ENCODE measurements at regions not wholly inside any gene's neighbourhood (a gene's known extent, or its start where the extent isn't known, plus 50 kb on each side); places are given as distances from the start of the nearest gene placed in this dataset.

DNA sequence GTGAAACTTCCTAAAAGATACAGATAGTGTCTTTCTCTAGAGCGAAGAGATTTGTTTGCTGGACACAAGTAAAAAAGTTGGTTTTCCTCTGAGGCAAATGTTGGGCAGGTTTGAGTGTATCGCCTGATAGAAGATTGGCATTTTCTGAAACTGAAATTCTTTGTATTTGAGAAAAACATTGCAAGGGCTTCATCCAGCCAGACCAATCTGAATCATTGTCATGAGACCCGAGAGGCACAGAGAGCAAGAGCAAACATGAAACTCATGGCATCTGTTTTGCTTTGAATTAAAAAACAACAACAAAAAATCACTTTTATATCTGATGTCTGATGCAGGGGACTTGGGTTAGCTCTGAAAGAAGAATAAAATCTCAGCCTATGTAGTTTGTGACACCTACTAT lies 379.3 kb upstream of the NCAM2 start:
- peak; percentile 37 for DNase-seq
- no peak overlapping the region for H3K4me3 ChIP-seq (ENCODE audit: low read length)
- no peaks in the 10 kb centered on the region for H4K20me1 ChIP-seq (ENCODE audit: insufficient read depth, low read length)
- no peaks in the 10 kb centered on the region; the same call in 1 of the 2 replicates for H3F3A ChIP-seq (ENCODE audit: insufficient read depth, low read length)
- H3K9me2 ChIP-seq (replicated peaks; ENCODE audit: insufficient read depth, low read length): no peaks in the 10 kb centered on the region
- H3K27ac ChIP-seq (ENCODE audit: low read length): peak overlapping the region; percentile 5; the same call in 1 of the 2 replicates
- H3K4me2 ChIP-seq (ENCODE audit: low read depth, low read length): peak overlapping the region; percentile 16; the same call in 1 of the 2 replicates
- no peak overlapping the region for H2AFZ ChIP-seq (ENCODE audit: low read length)
- peaks cover 5% of the 10 kb centered on the region; the same call in 1 of the 2 replicates for H3K4me1 ChIP-seq (ENCODE audit: low read length)
- no peaks in the 10 kb centered on the region for H3K9me3 ChIP-seq (replicated peaks; ENCODE audit: insufficient read depth, low read length)
- TF ChIP-seq EZH2 (optimal IDR thresholded peaks at IDR 0.05; ENCODE audit: low read depth, low read length): no peak
- TF ChIP-seq, protein P1, sequence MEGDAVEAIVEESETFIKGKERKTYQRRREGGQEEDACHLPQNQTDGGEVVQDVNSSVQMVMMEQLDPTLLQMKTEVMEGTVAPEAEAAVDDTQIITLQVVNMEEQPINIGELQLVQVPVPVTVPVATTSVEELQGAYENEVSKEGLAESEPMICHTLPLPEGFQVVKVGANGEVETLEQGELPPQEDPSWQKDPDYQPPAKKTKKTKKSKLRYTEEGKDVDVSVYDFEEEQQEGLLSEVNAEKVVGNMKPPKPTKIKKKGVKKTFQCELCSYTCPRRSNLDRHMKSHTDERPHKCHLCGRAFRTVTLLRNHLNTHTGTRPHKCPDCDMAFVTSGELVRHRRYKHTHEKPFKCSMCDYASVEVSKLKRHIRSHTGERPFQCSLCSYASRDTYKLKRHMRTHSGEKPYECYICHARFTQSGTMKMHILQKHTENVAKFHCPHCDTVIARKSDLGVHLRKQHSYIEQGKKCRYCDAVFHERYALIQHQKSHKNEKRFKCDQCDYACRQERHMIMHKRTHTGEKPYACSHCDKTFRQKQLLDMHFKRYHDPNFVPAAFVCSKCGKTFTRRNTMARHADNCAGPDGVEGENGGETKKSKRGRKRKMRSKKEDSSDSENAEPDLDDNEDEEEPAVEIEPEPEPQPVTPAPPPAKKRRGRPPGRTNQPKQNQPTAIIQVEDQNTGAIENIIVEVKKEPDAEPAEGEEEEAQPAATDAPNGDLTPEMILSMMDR (IDR thresholded peaks at IDR 0.05; ENCODE audit: low read length): no peak
- TF ChIP-seq EZH2phosphoT487 (IDR thresholded peaks at IDR 0.05; ENCODE audit: low read length): no peak
- no peaks in the 10 kb centered on the region for H3K36me3 ChIP-seq (replicated peaks; ENCODE audit: insufficient read depth, low read length)
- no peaks in the 10 kb centered on the region for H3K79me2 ChIP-seq (ENCODE audit: low read length)
- H3K27me3 ChIP-seq (replicated peaks; ENCODE audit: insufficient read depth, low read length): no peaks in the 10 kb centered on the region
- H3K9ac ChIP-seq (ENCODE audit: low read length): no peak overlapping the region

DNA sequence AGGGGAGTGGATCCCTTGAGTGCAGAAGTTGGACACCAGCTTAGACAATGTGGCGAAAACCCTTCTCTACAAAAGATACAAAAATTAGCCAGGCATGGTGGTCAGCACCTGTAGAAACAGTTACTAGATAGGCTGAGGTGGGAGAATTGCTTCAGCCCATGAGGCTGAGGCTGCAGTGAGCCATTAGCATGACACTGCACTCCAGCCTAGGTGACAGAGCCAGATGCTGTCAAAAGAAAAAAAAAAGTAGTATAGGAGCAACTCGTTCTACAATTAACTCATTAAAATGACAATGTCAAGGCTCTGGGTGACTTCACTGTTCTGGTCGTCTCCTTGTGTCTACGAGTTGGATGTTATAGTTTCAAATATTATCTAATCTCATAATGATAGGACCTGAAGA lies 370.6 kb upstream of the NCAM2 start:
- H4K20me1 ChIP-seq (ENCODE audit: insufficient read depth, low read length): no peaks in the 10 kb centered on the region
- no peak overlapping the region for H2AFZ ChIP-seq (ENCODE audit: low read length)
- H3K9me2 ChIP-seq (replicated peaks; ENCODE audit: insufficient read depth, low read length): no peaks in the 10 kb centered on the region
- no peaks in the 10 kb centered on the region for H3K79me2 ChIP-seq (ENCODE audit: low read length)
- H3K9me3 ChIP-seq (replicated peaks; ENCODE audit: insufficient read depth, low read length): no peaks in the 10 kb centered on the region
- H3K36me3 ChIP-seq (replicated peaks; ENCODE audit: insufficient read depth, low read length): no peaks in the 10 kb centered on the region
- H3K27ac ChIP-seq (ENCODE audit: low read length): no peak overlapping the region
- H3K4me3 ChIP-seq (ENCODE audit: low read length): no peak overlapping the region
- no peaks in the 10 kb centered on the region for H3F3A ChIP-seq (ENCODE audit: insufficient read depth, low read length)
- DNase-seq: no peak
- no peaks in the 10 kb centered on the region for H3K4me1 ChIP-seq (ENCODE audit: low read length)
- no peaks in the 10 kb centered on the region for H3K27me3 ChIP-seq (replicated peaks; ENCODE audit: insufficient read depth, low read length)
- TF ChIP-seq, protein P1 (IDR thresholded peaks at IDR 0.05; ENCODE audit: low read length): no peak
- TF ChIP-seq EZH2 (optimal IDR thresholded peaks at IDR 0.05; ENCODE audit: low read depth, low read length) (no peak), EZH2phosphoT487 (IDR thresholded peaks at IDR 0.05; ENCODE audit: low read length) (no peak)
- H3K9ac ChIP-seq (ENCODE audit: low read length): no peak overlapping the region
- H3K4me2 ChIP-seq (ENCODE audit: low read depth, low read length): no peak overlapping the region

DNA sequence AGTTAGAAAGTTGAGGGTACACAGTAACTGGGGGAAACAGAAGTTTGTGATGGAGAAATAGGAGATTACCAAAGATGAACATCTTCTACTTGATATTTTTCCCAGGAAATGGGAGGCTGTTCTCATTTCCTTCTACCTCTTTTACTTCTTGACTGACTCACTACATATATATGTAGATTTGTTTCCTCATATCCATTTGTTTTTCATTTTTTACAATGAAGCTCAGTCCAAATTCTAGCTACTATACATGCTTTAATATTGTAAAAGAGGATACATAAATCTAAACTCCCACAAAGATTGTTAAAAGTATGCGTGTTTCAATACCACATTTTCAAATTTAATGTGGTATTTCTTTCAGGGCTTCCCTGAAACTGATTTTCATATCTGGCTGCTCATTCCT lies 366.6 kb upstream of the NCAM2 start:
- Histone ChIP-seq H3K79me2 (ENCODE audit: low read length) (no peaks in the 10 kb centered on the region), H3F3A (ENCODE audit: insufficient read depth, low read length) (no peaks in the 10 kb centered on the region), H3K4me2 (ENCODE audit: low read depth, low read length) (no peak overlapping the region), H3K4me3 (ENCODE audit: low read length) (no peak overlapping the region), H3K9ac (ENCODE audit: low read length) (no peak overlapping the region), H4K20me1 (ENCODE audit: insufficient read depth, low read length) (no peaks in the 10 kb centered on the region), H3K36me3 (replicated peaks; ENCODE audit: insufficient read depth, low read length) (no peaks in the 10 kb centered on the region), H2AFZ (ENCODE audit: low read length) (no peak overlapping the region), H3K9me2 (replicated peaks; ENCODE audit: insufficient read depth, low read length) (no peaks in the 10 kb centered on the region), H3K27ac (ENCODE audit: low read length) (no peak overlapping the region), H3K9me3 (replicated peaks; ENCODE audit: insufficient read depth, low read length) (no peaks in the 10 kb centered on the region), H3K4me1 (ENCODE audit: low read length) (no peaks in the 10 kb centered on the region), H3K27me3 (replicated peaks; ENCODE audit: insufficient read depth, low read length) (no peaks in the 10 kb centered on the region)
- no peak for DNase-seq
- TF ChIP-seq EZH2phosphoT487 (IDR thresholded peaks at IDR 0.05; ENCODE audit: low read length) (no peak), EZH2 (optimal IDR thresholded peaks at IDR 0.05; ENCODE audit: low read depth, low read length) (no peak)
- TF ChIP-seq, protein P1 (IDR thresholded peaks at IDR 0.05; ENCODE audit: low read length): no peak

All from MM.1S (cell line).